Uterus (tissue), 3 donors: ENCODE measurements at regions not wholly inside any gene's neighbourhood (a gene's known extent, or its start where the extent isn't known, plus 50 kb on each side); places are given as distances from the start of the nearest gene placed in this dataset.

Experiments used
- DNase-seq, 2 donors: peaks; one replicate each; pipeline ENCODE4 v3.0.0-alpha.2; 2019 to 2020
- H3K27ac ChIP-seq, 2 donors: fragments of 200-600 bp; sonication (generic); 1 replicate in 1 of 2; 2 replicates in 1 of 2; pipeline ENCODE4 v1.5.1; 2016 to 2018
- H3K27me3 ChIP-seq, 2 donors: fragments of 200-600 bp; sonication (generic); one replicate each; pipeline ENCODE4 v1.5.1; 2018 to 2019; ENCODE audit warnings: control low read depth in 1 of 2
- H3K36me3 ChIP-seq, 2 donors: fragments of 200-600 bp; sonication (generic); one replicate each; pipeline ENCODE4 v1.5.1; 2019; ENCODE audit warnings: control low read depth in 1 of 2
- H3K4me1 ChIP-seq, 2 donors: fragments of 200-600 bp; sonication (generic); one replicate each; pipeline ENCODE4 v1.5.1; 2018 to 2019; ENCODE audit warnings: control low read depth in 1 of 2
- H3K4me3 ChIP-seq, 2 donors: fragments of 200-600 bp; sonication (generic); 1 replicate in 1 of 2; 2 replicates in 1 of 2; pipeline ENCODE4 v1.5.1; 2018 to 2019; ENCODE audit warnings: mild to moderate bottlenecking in 1 of 2
- H3K9me3 ChIP-seq, 2 donors: fragments of 200-600 bp; sonication (generic); one replicate each; pipeline ENCODE4 v1.5.1; 2019; ENCODE audit warnings: control low read depth in 1 of 2
- POLR2A ChIP-seq, 2 donors: fragments of 450-650 bp; IDR thresholded peaks; one replicate each; pipeline ENCODE4 v1.6.1; 2016; ENCODE audit warnings: antibody characterized with exemption in 2 of 2, mild to moderate bottlenecking in 1 of 2, moderate library complexity in 1 of 2
- intact Hi-C: fragments of 100-400 bp; cut with DNase I; formaldehyde crosslinking; loops from one replicate; pipeline ENCODE4 v1.15.1; 2023; ENCODE audit warnings: low total_unique reads
- TF ChIP-seq, protein P1 (sequence below), 4 experiments: fragments of 200-600 bp in 2 of 4; fragments of 450-650 bp in 2 of 4; sonication (generic) in 2 of 4; IDR thresholded peaks; one replicate each; pipeline ENCODE4 v1.5.1; 2016 to 2019; ENCODE audit warnings: antibody characterized with exemption in 4 of 4, mild to moderate bottlenecking in 2 of 4, moderate library complexity in 1 of 4
- donor health status: DM: yes; HTN: yes; CAD: no.

DNA sequence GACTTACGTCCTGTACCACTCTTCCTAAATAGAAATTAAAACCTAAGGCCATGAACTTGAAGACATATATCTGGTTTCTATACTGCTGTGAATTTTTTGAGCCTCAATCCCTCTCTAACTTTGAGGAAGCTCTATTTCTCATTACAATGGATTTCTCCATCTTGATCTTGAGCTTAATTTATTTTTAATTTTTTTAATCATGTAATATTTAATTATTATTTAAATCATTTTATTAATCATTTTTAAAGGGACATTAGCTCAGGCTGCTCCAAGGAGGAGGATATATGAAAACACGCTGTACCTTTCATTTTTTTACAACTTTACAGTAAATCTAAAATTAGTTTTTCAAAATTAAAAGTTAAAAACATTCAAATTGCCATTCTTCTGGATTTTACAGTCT lies 540.5 kb downstream of the SATB2 start:
- no peak for TF ChIP-seq POLR2A (IDR thresholded peaks at IDR 0.05)
- TF ChIP-seq, protein P1, sequence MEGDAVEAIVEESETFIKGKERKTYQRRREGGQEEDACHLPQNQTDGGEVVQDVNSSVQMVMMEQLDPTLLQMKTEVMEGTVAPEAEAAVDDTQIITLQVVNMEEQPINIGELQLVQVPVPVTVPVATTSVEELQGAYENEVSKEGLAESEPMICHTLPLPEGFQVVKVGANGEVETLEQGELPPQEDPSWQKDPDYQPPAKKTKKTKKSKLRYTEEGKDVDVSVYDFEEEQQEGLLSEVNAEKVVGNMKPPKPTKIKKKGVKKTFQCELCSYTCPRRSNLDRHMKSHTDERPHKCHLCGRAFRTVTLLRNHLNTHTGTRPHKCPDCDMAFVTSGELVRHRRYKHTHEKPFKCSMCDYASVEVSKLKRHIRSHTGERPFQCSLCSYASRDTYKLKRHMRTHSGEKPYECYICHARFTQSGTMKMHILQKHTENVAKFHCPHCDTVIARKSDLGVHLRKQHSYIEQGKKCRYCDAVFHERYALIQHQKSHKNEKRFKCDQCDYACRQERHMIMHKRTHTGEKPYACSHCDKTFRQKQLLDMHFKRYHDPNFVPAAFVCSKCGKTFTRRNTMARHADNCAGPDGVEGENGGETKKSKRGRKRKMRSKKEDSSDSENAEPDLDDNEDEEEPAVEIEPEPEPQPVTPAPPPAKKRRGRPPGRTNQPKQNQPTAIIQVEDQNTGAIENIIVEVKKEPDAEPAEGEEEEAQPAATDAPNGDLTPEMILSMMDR (IDR thresholded peaks at IDR 0.05), result no peak
- Histone ChIP-seq H3K36me3 (peaks cover 0 to 2% of the 10 kb centered on the region in 2 donors), H3K27ac (no peak overlapping the region), H3K27me3 (no peaks in the 10 kb centered on the region), H3K4me3 (no peak overlapping the region), H3K4me1 (no peaks in the 10 kb centered on the region), H3K9me3 (no peaks in the 10 kb centered on the region)
- intact Hi-C loops, result no loop called here
- no peak for DNase-seq

DNA sequence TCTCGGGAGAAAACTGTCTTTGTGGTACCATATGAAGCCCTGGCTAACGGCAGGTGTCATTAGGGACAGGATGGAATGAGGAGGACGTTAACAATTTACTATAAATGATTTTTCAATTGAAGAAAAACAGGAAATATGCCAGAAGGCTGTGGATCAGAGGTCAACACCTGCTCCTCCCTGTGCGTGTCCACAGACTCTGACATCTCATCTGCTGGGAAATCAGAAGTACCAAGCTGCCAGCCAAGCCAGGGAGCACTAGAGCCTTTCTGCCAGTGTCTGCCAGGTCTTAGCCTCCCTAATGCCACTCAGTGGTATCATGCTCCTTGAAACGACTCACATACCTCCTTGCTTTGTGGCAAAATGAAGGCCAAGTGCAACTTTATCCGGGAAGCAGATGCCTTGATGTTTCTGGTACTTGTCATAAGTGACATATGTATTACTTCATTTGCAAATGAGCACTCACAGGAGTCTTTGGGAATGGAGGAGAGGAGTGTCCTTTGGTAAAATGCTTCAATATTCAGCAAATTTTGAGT lies 541.1 kb downstream of the SATB2 start:
- intact Hi-C loops, result no loop called here
- H3K27me3 ChIP-seq, result no peaks in the 10 kb centered on the region
- TF ChIP-seq, protein P1 (IDR thresholded peaks at IDR 0.05), result no peak
- no peak for TF ChIP-seq POLR2A (IDR thresholded peaks at IDR 0.05)

DNA sequence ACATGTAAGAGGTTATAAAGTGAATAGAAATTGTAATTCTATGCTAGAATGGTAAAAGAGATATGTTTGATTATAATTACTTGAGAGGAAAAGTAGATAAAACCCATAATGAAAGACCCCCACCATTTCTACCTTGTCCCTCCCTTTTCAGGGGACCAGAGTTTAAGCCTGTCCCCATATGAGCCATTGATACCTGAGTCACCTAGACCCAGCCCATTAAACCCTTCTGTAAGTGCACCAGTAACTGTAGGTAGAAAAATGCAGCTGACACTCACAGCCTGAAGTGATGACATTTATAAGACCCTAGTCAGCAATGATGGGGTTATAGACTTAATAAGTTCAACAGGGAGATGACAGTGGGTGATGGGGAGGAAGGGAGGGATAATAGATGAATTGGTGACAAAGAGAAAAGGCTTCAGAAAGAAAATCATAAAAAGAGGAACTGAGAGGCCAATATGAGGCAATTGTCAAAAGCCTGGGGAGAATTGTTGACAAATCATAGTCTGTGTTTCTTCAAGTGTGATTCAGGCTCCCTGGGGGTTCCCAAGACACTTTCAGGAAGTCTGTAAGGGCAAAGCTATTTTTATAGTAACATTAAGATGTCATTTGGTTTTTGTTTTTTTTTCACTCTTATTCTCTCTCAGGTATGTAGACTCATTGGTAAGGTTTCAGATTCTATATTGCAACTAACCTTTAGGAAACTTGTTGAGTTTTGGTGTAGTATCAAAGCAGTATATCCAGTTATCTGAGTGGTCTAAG lies 544.2 kb downstream of the SATB2 start:
- Histone ChIP-seq H3K36me3 (peaks cover 0 to 2% of the 10 kb centered on the region in 2 donors), H3K27ac (no peak overlapping the region), H3K9me3 (no peaks in the 10 kb centered on the region), H3K27me3 (no peaks in the 10 kb centered on the region), H3K4me1 (no peaks in the 10 kb centered on the region), H3K4me3 (no peak overlapping the region)
- TF ChIP-seq, protein P1 (IDR thresholded peaks at IDR 0.05), result no peak
- no peak for TF ChIP-seq POLR2A (IDR thresholded peaks at IDR 0.05)
- intact Hi-C loops, result no loop called here
- no peak for DNase-seq

More for the DNA sequence above, 541.1 kb downstream of the SATB2 start:
- Histone ChIP-seq H3K36me3 (peaks cover 0 to 2% of the 10 kb centered on the region in 2 donors), H3K9me3 (no peaks in the 10 kb centered on the region), H3K4me3 (no peak overlapping the region), H3K4me1 (no peaks in the 10 kb centered on the region), H3K27ac (no peak overlapping the region)
- no peak for DNase-seq

DNA sequence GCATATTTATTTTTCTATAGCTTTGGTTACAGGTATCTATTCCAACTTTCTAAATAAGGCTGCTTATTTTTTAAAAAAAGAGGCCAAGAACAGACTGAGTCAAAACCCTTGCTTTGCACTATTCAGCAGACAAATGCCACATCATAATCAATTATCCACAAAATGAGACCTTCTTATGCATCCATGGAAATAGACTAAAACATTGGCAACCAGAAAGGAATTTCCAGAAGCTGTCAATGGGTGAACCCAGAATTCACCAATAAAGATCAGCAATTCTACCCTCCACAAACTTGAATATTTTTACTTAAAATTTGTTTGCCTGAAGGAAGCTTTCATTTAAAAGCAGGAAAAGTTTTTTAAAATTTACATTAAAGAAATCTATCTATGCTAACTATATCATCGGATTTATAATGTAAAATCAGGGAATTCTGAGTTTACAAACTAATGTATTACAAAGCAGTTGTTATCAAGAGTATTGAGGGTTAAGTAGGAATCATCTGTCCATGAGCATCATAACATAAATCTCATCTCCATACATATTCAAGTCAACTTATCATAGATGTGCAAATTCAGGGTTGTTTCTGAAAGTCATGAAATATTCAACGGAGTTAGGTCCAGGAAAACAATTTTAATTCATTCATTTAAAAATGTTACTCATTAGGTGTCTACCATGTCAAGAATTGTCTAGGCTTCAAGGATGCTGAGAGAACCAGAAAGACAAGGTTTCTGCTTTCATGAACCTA lies 548.0 kb downstream of the SATB2 start:
- Histone ChIP-seq H3K9me3 (no peaks in the 10 kb centered on the region), H3K4me3 (no peak overlapping the region), H3K27me3 (no peaks in the 10 kb centered on the region), H3K36me3 (no peaks in the 10 kb centered on the region), H3K4me1 (no peaks in the 10 kb centered on the region), H3K27ac (no peak overlapping the region)
- DNase-seq, result no peak
- intact Hi-C loops, result no loop called here
- no peak for TF ChIP-seq POLR2A (IDR thresholded peaks at IDR 0.05)

DNA sequence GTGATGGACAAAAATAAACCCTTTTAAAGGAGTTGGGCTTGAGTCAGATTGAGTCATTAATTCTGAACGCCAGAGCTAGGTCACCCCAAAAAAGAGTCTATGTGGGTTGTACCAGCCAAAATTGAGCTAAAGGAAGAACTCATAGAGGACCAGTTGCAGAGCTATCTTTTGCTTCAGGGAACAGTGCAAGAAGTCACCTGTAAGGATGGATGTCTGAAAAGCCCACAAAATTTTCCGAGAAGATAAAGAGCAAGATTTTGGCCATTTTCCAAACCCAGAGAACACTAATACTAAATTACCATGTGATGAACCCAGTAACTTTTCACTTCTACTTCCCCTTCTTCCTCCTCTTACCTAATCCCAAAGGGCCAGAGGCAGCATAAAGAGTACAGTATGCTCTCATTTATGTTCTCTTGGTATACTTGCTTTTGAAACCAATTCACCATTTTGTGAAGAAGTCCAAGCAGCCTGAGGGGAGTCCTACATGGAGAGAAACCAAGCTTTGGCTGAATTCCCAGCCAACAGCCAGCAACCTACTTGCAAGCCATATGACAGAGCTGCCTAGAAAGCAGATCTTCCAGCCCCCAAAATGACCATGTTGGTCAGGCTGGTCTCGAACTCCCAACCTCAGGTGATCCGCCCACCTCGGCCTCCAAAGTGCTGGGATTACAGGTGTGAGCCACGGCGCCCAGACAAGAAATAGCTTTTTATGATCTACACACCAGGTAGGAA lies 551.7 kb downstream of the SATB2 start:
- Histone ChIP-seq H3K4me1 (no peaks in the 10 kb centered on the region), H3K9me3 (no peaks in the 10 kb centered on the region), H3K27ac (no peak overlapping the region), H3K27me3 (no peaks in the 10 kb centered on the region), H3K36me3 (no peaks in the 10 kb centered on the region), H3K4me3 (no peak overlapping the region)
- TF ChIP-seq POLR2A (IDR thresholded peaks at IDR 0.05), result no peak
- TF ChIP-seq, protein P1 (IDR thresholded peaks at IDR 0.05), result no peak
- DNase-seq, result no peak
- intact Hi-C loops, result no loop called here
